Muscle of leg (tissue), 3 donors: ENCODE measurements at regions not wholly inside any gene's neighbourhood (a gene's known extent, or its start where the extent isn't known, plus 50 kb on each side); places are given as distances from the start of the nearest gene placed in this dataset.

Experiments
- DNase-seq: peaks from one replicate; pipeline ENCODE4 v3.0.0; 2013
- H3K27ac ChIP-seq: one replicate; pipeline ENCODE4 v1.5.1; 2013; ENCODE audit warnings: mild to moderate bottlenecking, low read length, control low read depth
- H3K27me3 ChIP-seq: one replicate; pipeline ENCODE4 v1.6.1; 2013; ENCODE audit warnings: low read length; ENCODE audit not compliant: control insufficient read depth, insufficient read depth
- H3K36me3 ChIP-seq: one replicate; pipeline ENCODE4 v1.6.1; 2013; ENCODE audit warnings: low read length; ENCODE audit not compliant: control insufficient read depth, insufficient read depth
- H3K4me1 ChIP-seq: one replicate; pipeline ENCODE4 v1.6.1; 2013; ENCODE audit warnings: low read length; ENCODE audit not compliant: control insufficient read depth, insufficient read depth
- H3K4me3 ChIP-seq: one replicate; pipeline ENCODE4 v1.5.1; 2013; ENCODE audit warnings: low read length, control low read depth
- H3K9me3 ChIP-seq: replicated peaks from 2 replicates; pipeline ENCODE4 v1.6.1; 2013; ENCODE audit warnings: low read depth, low read length; ENCODE audit not compliant: control insufficient read depth
- WGBS: methylation state at CpG from one replicate; pipeline ENCODE4 v1.1.5; 2013; ENCODE audit warnings: missing lambda C conversion rate; ENCODE audit not compliant: insufficient coverage; 5-methylcytosine and 5-hydroxymethylcytosine counted together

GRCh38 chr1:193787061-193787460 is 600.6 kb upstream of the B3GALT2 start:
- no peaks in the 10 kb centered on the region for H3K4me1 ChIP-seq
- H3K27ac ChIP-seq = no peak overlapping the region
- H3K4me3 ChIP-seq = no peak overlapping the region
- no CpG with 5 or more reads among the region's 2 CpGs for WGBS
- DNase-seq = no peak
- H3K27me3 ChIP-seq = no peaks in the 10 kb centered on the region
- H3K36me3 ChIP-seq = no peaks in the 10 kb centered on the region
- no peaks in the 10 kb centered on the region for H3K9me3 ChIP-seq

- WGBS = no CpG with 5 or more reads among the region's 3 CpGs
- no peaks in the 10 kb centered on the region for H3K9me3 ChIP-seq
- H3K4me3 ChIP-seq = no peak overlapping the region
- no peaks in the 10 kb centered on the region for H3K4me1 ChIP-seq
- H3K27ac ChIP-seq = no peak overlapping the region
- H3K36me3 ChIP-seq = no peaks in the 10 kb centered on the region
- peak; percentile 38 for DNase-seq
- no peaks in the 10 kb centered on the region for H3K27me3 ChIP-seq
These were observed 599.5 kb upstream of the B3GALT2 start for GRCh38 chr1:193785850-193786420.

GRCh38 chr1:193774536-193775323 is 588.3 kb upstream of the B3GALT2 start:
- no peak for DNase-seq

GRCh38 chr1:193771596-193771995 is 585.2 kb upstream of the B3GALT2 start:
- Histone ChIP-seq H3K36me3 (no peaks in the 10 kb centered on the region), H3K4me1 (no peaks in the 10 kb centered on the region), H3K27me3 (no peaks in the 10 kb centered on the region), H3K9me3 (no peaks in the 10 kb centered on the region), H3K4me3 (no peak overlapping the region), H3K27ac (no peak overlapping the region)
- DNase-seq = no peak
- WGBS = no CpG with 5 or more reads among the region's 2 CpGs

More at GRCh38 chr1:193774536-193775323, 588.3 kb upstream of the B3GALT2 start:
- WGBS = no CpG with 5 or more reads among the region's 2 CpGs
- Histone ChIP-seq H3K4me1 (no peaks in the 10 kb centered on the region), H3K4me3 (no peak overlapping the region), H3K27ac (no peak overlapping the region), H3K27me3 (no peaks in the 10 kb centered on the region), H3K9me3 (no peaks in the 10 kb centered on the region), H3K36me3 (no peaks in the 10 kb centered on the region)

GRCh38 chr1:193769651-193770050 is 583.2 kb upstream of the B3GALT2 start:
- Histone ChIP-seq H3K9me3 (no peaks in the 10 kb centered on the region), H3K4me3 (no peak overlapping the region), H3K27me3 (no peaks in the 10 kb centered on the region), H3K4me1 (no peaks in the 10 kb centered on the region), H3K27ac (no peak overlapping the region), H3K36me3 (no peaks in the 10 kb centered on the region)
- no CpG with 5 or more reads among the region's 2 CpGs for WGBS
- DNase-seq = no peak

GRCh38 chr1:193767886-193768285 is 581.5 kb upstream of the B3GALT2 start:
- Histone ChIP-seq H3K4me1 (no peaks in the 10 kb centered on the region), H3K27ac (no peak overlapping the region), H3K4me3 (no peak overlapping the region), H3K36me3 (no peaks in the 10 kb centered on the region), H3K9me3 (no peaks in the 10 kb centered on the region), H3K27me3 (no peaks in the 10 kb centered on the region)
- DNase-seq = no peak
- 83% methylated on average over 2 of the region's 6 CpGs for WGBS

GRCh38 chr1:193766329-193766728 is 579.9 kb upstream of the B3GALT2 start:
- no peak overlapping the region for H3K27ac ChIP-seq
- no peaks in the 10 kb centered on the region for H3K9me3 ChIP-seq
- no peak for DNase-seq
- H3K36me3 ChIP-seq = no peaks in the 10 kb centered on the region
- WGBS = 59% methylated on average over 3 of the region's 5 CpGs
- H3K4me3 ChIP-seq = no peak overlapping the region
- no peaks in the 10 kb centered on the region for H3K4me1 ChIP-seq
- H3K27me3 ChIP-seq = no peaks in the 10 kb centered on the region

- Histone ChIP-seq H3K27ac (no peak overlapping the region), H3K36me3 (no peaks in the 10 kb centered on the region), H3K4me3 (no peak overlapping the region), H3K9me3 (no peaks in the 10 kb centered on the region), H3K4me1 (no peaks in the 10 kb centered on the region), H3K27me3 (no peaks in the 10 kb centered on the region)
- no CpG with 5 or more reads among the region's 3 CpGs for WGBS
- peak; percentile 61 for DNase-seq
These were observed 576.9 kb upstream of the B3GALT2 start for GRCh38 chr1:193763266-193763665.

GRCh38 chr1:193762236-193762635 is 575.8 kb upstream of the B3GALT2 start:
- WGBS = no CpG with 5 or more reads among the region's 4 CpGs
- peak overlapping the region; percentile 66 for H3K27ac ChIP-seq
- DNase-seq = peak; percentile 63

GRCh38 chr1:193755441-193755840 is 569.0 kb upstream of the B3GALT2 start:
- Histone ChIP-seq H3K9me3 (no peaks in the 10 kb centered on the region), H3K4me3 (no peak overlapping the region), H3K4me1 (no peaks in the 10 kb centered on the region), H3K27me3 (no peaks in the 10 kb centered on the region), H3K27ac (no peak overlapping the region), H3K36me3 (no peaks in the 10 kb centered on the region)
- DNase-seq = no peak
- WGBS = no CpG with 5 or more reads among the region's 2 CpGs

More at GRCh38 chr1:193762236-193762635, 575.8 kb upstream of the B3GALT2 start:
- Histone ChIP-seq H3K4me1 (no peaks in the 10 kb centered on the region), H3K9me3 (no peaks in the 10 kb centered on the region), H3K36me3 (no peaks in the 10 kb centered on the region), H3K27me3 (no peaks in the 10 kb centered on the region), H3K4me3 (no peak overlapping the region)
